ENCODE measurements at regions not wholly inside any gene's neighbourhood (a gene's known extent, or its start where the extent isn't known, plus 50 kb on each side); places are given as distances from the start of the nearest gene placed in this dataset.
A peak's percentile ranks its signal among the peaks of the same experiment; 100 is the strongest.

GRCh38 chr18:22275706-22276333, 106.4 kb downstream of the GATA6 start:
- no peak for ATAC-seq (ENCODE audit: insufficient read depth, low FRiP score)
- DNase-seq, result no peak
- Histone ChIP-seq H3K9ac (ENCODE audit: insufficient read depth in 1 of 2, low read length in 2 of 2) (no peak overlapping the region), H3K9me3 (ENCODE audit: control insufficient read depth in 4 of 4, insufficient read depth in 3 of 4, low read length in 3 of 4) (peaks cover 0 to 2% (median 0%) of the 10 kb centered on the region in 4 donors), H3K36me3 (ENCODE audit: control insufficient read depth in 4 of 4, insufficient read depth in 4 of 4, low read length in 4 of 4) (no peaks in the 10 kb centered on the region), H3K4me1 (ENCODE audit: control insufficient read depth in 5 of 5, insufficient read depth in 5 of 5, low read length in 5 of 5) (peaks cover 0 to 12% (median 0%) of the 10 kb centered on the region in 5 donors), H3K27ac (ENCODE audit: low read depth in 1 of 2, low read length in 1 of 2) (peak overlapping the region in 1 of 2 donors; percentile 68), H3K4me3 (no peak overlapping the region), H3K27me3 (ENCODE audit: control insufficient read depth in 3 of 3, insufficient read depth in 3 of 3, low read length in 2 of 3) (no peaks in the 10 kb centered on the region)
- 55 to 72% methylated on average over 10 to 11 of the region's 11 CpGs for WGBS, 2 donors
- no peak for TF ChIP-seq CTCF (IDR thresholded peaks at IDR 0.05; ENCODE audit: control extremely low read depth, extremely low read depth)

DNA sequence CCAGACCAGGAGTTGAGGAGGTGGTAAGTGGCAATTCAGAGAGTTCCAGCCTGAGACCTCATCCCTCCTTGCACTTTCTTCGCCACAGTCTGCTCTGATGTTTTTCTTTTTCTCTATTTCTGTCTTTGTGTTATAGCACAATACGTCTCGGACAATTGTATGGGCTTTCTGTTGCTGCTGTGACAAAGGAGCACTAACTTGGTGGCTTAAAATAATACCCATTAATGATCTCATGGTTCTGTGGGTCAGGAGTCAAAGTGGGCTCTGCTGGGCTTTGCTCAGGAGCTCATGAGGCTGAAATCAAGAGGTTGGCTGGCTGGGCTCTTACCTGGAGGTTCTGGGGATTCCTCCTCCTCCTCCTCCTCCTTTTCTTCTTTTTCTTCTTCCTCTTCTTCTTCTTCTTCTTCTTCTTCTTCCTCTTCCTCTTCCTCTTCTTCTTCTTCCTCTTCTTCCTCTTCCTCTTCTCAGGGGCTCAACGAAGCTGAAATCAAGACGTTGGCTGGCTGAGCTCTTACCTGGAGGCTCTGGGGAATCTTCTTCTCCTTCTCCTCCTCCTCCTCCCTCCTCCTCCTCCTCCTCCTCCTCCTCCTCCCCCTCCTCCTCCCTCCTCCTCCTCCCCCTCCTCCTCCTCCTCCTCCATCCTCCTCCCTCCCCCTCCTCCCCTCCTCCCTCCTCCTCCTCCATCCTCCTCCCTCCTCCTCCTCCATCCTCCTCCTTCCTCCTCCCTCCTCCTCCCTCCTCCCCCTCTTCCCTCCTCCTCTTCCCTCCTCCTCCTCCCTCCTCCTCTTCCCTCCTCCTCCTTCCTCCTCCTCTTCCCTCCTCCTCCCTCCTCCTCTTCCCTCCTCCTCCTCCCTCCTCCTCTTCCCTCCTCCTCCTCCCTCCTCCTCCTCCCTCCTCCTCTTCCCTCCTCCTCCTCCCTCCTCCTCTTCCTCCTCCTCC, 104.0 kb downstream of the GATA6 start:
- no peaks in the 10 kb centered on the region for H3K27me3 ChIP-seq (ENCODE audit: control insufficient read depth in 3 of 3, insufficient read depth in 3 of 3, low read length in 2 of 3)

DNA sequence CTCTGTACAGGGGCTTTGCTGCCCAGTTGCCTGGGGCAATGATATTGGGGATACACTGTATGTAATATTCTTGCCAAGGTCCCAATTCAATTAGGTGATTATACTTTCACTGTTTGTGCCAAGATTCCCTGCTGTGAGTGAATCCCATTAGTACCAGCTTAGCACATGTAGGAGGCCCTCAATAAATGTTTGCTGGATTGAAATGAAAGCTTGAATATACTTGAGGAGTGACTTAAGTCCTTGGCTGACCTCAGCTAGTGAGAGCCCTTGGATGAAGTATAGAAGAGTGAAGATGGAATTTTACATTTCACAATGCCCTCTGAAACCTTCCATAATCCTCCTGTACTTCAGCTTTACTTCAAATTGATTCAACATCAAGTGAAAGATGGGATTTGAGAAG, 102.9 kb downstream of the GATA6 start:
- DNase-seq (no peak), ATAC-seq (ENCODE audit: insufficient read depth, low FRiP score) (peak; percentile 45)
- Histone ChIP-seq H3K27ac (ENCODE audit: low read depth in 1 of 2, low read length in 1 of 2) (no peak overlapping the region), H3K27me3 (ENCODE audit: control insufficient read depth in 3 of 3, insufficient read depth in 3 of 3, low read length in 2 of 3) (no peaks in the 10 kb centered on the region), H3K9ac (ENCODE audit: insufficient read depth in 1 of 2, low read length in 2 of 2) (no peak overlapping the region), H3K36me3 (ENCODE audit: control insufficient read depth in 4 of 4, insufficient read depth in 4 of 4, low read length in 4 of 4) (no peaks in the 10 kb centered on the region), H3K4me3 (no peak overlapping the region), H3K4me1 (ENCODE audit: control insufficient read depth in 5 of 5, insufficient read depth in 5 of 5, low read length in 5 of 5) (peaks cover 0 to 3% (median 0%) of the 10 kb centered on the region in 5 donors), H3K9me3 (ENCODE audit: control insufficient read depth in 4 of 4, insufficient read depth in 3 of 4, low read length in 3 of 4) (peaks cover 0 to 2% (median 0%) of the 10 kb centered on the region in 4 donors)
- TF ChIP-seq CTCF (IDR thresholded peaks at IDR 0.05; ENCODE audit: control extremely low read depth, extremely low read depth), result no peak

More for the DNA sequence above, 104.0 kb downstream of the GATA6 start:
- Histone ChIP-seq H3K27ac (ENCODE audit: low read depth in 1 of 2, low read length in 1 of 2) (no peak overlapping the region), H3K36me3 (ENCODE audit: control insufficient read depth in 4 of 4, insufficient read depth in 4 of 4, low read length in 4 of 4) (no peaks in the 10 kb centered on the region), H3K4me1 (ENCODE audit: control insufficient read depth in 5 of 5, insufficient read depth in 5 of 5, low read length in 5 of 5) (peaks cover 0 to 3% (median 0%) of the 10 kb centered on the region in 5 donors), H3K4me3 (no peak overlapping the region), H3K9me3 (ENCODE audit: control insufficient read depth in 4 of 4, insufficient read depth in 3 of 4, low read length in 3 of 4) (peaks cover 0 to 2% (median 0%) of the 10 kb centered on the region in 4 donors), H3K9ac (ENCODE audit: insufficient read depth in 1 of 2, low read length in 2 of 2) (no peak overlapping the region)
- ATAC-seq (ENCODE audit: insufficient read depth, low FRiP score) (no peak), DNase-seq (no peak)
- no peak for TF ChIP-seq CTCF (IDR thresholded peaks at IDR 0.05; ENCODE audit: control extremely low read depth, extremely low read depth)
- whole genome bisulfite sequencing, 2 donors, result 86 to 91% methylated on average over 5 of the region's 5 CpGs
